CD4-positive, alpha-beta T cell (primary cell): ENCODE measurements at regions not wholly inside any gene's neighbourhood (a gene's known extent, or its start where the extent isn't known, plus 50 kb on each side); places are given as distances from the start of the nearest gene placed in this dataset.

Source experiments
- ATAC-seq: fragments of 200-7000 bp; cut with Tn5 transposase; one replicate; pipeline ENCODE4 v1.10.0; 2022; ENCODE audit warnings: mild to moderate bottlenecking; ENCODE audit not compliant: poor library complexity
- CTCF ChIA-PET: fragments of 350-600 bp; sonication (Branson Sonifier 250); formaldehyde crosslinking; loops from one replicate; lab custom pipeline; 2021; ENCODE audit warnings: antibody characterized with exemption, inconsistent platforms; lab: Charles Lee
- POLR2A ChIA-PET: fragments of 350-600 bp; sonication (Branson Sonifier 250); formaldehyde crosslinking; loops from one replicate; lab custom pipeline; 2021; ENCODE audit warnings: antibody characterized with exemption, inconsistent platforms; lab: Charles Lee
- DNase-seq, 14 experiments: peaks; one replicate each; pipeline ENCODE4 v3.0.0-alpha.2; 2013 to 2020; ENCODE audit warnings: mixed read lengths in 2 of 14
- H3K27ac ChIP-seq, 2 donors: one replicate each; pipeline versions ENCODE4 v1.5.1 to v1.7.0; 2013; ENCODE audit warnings: low read length in 2 of 2, low read depth in 1 of 2, mild to moderate bottlenecking in 1 of 2
- H3K27me3 ChIP-seq, 2 experiments: 1 replicate in 1 of 2; 2 replicates in 1 of 2; pipeline versions ENCODE4 v1.6.1 to v1.7.0; 2013; ENCODE audit warnings: low read length in 2 of 2, control low read depth in 1 of 2, mild to moderate bottlenecking in 1 of 2, moderate library complexity in 1 of 2; ENCODE audit not compliant: insufficient read depth in 2 of 2, control insufficient read depth in 1 of 2
- H3K36me3 ChIP-seq: one replicate; pipeline ENCODE4 v1.6.1; 2013; ENCODE audit warnings: low read length, control low read depth; ENCODE audit not compliant: insufficient read depth
- H3K4me1 ChIP-seq: one replicate; pipeline ENCODE4 v1.6.1; 2013; ENCODE audit warnings: low read length, control low read depth; ENCODE audit not compliant: insufficient read depth
- H3K4me3 ChIP-seq: one replicate; pipeline ENCODE4 v1.5.1; 2013; ENCODE audit warnings: mild to moderate bottlenecking, low read length, moderate library complexity
- H3K9me3 ChIP-seq, 2 experiments: 1 replicate in 1 of 2; 2 replicates in 1 of 2; pipeline versions ENCODE4 v1.6.1 to v1.7.0; 2013; ENCODE audit warnings: low read length in 2 of 2, mild to moderate bottlenecking in 2 of 2, control low read depth in 1 of 2, moderate library complexity in 1 of 2; ENCODE audit not compliant: control insufficient read depth in 1 of 2, insufficient read depth in 1 of 2
- H3K27ac Mint-ChIP-seq: one replicate; pipeline ENCODE4 v1.8.0; 2020; ENCODE audit warnings: mixed read lengths
- H3K27me3 Mint-ChIP-seq: one replicate; pipeline ENCODE4 v1.8.0; 2021; ENCODE audit warnings: mixed read lengths
- H3K36me3 Mint-ChIP-seq: one replicate; pipeline ENCODE4 v1.8.0; 2021; ENCODE audit warnings: low read depth, mixed read lengths
- H3K4me1 Mint-ChIP-seq: one replicate; pipeline ENCODE4 v1.8.0; 2021; ENCODE audit warnings: low read depth, mixed read lengths
- H3K4me3 Mint-ChIP-seq: one replicate; pipeline ENCODE4 v1.8.0; 2020; ENCODE audit warnings: mild to moderate bottlenecking, mixed read lengths
- H3K9me3 Mint-ChIP-seq: one replicate; pipeline ENCODE4 v1.8.0; 2020; ENCODE audit warnings: mixed read lengths
- intact Hi-C, 2 experiments: fragments of 100-400 bp; cut with DNase I in 1 of 2; cut with micrococcal nuclease in 1 of 2; formaldehyde crosslinking; loops; one replicate each; pipeline versions ENCODE4 v1.15.1 to v1.9.0; 2023 to 2025; cut with DNase I, micrococcal nuclease
- TF ChIP-seq, protein P1 (sequence below): fragments of 200-600 bp; IDR thresholded peaks from one replicate; pipeline ENCODE4 v1.8.0; 2022; ENCODE audit warnings: antibody characterized with exemption, mild to moderate bottlenecking

DNA sequence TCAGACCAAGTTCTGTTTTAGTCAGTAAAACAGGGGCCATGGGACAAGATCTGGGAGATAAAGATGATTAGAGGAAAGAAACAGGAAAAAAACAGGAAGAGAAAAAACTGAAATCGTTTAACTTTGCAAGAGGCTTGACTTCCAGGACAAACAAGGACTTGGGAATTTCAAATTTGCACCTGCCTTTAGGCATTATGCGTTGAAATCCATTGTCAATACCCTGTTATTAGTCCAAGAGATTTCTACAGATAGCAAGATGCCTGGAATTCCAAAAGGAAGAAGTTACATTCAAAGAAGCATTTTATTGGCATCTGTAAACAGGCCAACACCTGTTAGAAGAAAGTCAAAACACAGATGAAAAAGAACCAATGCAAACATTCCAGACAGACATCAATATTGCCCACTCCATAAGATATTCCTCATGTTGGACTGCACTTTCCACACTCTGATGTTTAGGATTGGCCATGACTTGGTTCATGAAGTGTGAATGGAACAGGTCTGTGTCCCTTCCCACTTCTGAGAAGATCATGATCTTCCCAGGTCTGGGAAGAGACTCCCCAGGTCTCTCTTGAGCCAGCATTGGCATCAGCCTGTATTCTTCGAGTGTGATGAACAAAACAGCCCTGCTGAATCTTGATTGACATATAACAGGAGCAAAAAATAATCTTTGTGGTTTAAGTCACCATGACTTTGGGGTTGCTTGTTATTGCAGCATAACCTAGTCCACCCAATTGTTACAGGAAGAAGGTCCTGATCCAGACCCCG is 181.4 kb upstream of the FN1 start:
- ChIA-PET CTCF (no interaction called here), POLR2A (no interaction called here)
- Mint-ChIP-seq H3K27ac (no peak overlapping the region), H3K9me3 (no peaks in the 10 kb centered on the region), H3K4me3 (no peak overlapping the region), H3K27me3 (peaks cover 26% of the 10 kb centered on the region), H3K4me1 (no peaks in the 10 kb centered on the region), H3K36me3 (no peaks in the 10 kb centered on the region)
- Histone ChIP-seq H3K27me3 (no peaks in the 10 kb centered on the region), H3K9me3 (no peaks in the 10 kb centered on the region), H3K4me1 (peaks cover 2% of the 10 kb centered on the region), H3K27ac (no peak overlapping the region), H3K4me3 (no peak overlapping the region), H3K36me3 (no peaks in the 10 kb centered on the region)
- DNase-seq, result no peak
- intact Hi-C loops, result no loop called here
- ATAC-seq, result no peak
- TF ChIP-seq, protein P1, sequence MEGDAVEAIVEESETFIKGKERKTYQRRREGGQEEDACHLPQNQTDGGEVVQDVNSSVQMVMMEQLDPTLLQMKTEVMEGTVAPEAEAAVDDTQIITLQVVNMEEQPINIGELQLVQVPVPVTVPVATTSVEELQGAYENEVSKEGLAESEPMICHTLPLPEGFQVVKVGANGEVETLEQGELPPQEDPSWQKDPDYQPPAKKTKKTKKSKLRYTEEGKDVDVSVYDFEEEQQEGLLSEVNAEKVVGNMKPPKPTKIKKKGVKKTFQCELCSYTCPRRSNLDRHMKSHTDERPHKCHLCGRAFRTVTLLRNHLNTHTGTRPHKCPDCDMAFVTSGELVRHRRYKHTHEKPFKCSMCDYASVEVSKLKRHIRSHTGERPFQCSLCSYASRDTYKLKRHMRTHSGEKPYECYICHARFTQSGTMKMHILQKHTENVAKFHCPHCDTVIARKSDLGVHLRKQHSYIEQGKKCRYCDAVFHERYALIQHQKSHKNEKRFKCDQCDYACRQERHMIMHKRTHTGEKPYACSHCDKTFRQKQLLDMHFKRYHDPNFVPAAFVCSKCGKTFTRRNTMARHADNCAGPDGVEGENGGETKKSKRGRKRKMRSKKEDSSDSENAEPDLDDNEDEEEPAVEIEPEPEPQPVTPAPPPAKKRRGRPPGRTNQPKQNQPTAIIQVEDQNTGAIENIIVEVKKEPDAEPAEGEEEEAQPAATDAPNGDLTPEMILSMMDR, result no peak

DNA sequence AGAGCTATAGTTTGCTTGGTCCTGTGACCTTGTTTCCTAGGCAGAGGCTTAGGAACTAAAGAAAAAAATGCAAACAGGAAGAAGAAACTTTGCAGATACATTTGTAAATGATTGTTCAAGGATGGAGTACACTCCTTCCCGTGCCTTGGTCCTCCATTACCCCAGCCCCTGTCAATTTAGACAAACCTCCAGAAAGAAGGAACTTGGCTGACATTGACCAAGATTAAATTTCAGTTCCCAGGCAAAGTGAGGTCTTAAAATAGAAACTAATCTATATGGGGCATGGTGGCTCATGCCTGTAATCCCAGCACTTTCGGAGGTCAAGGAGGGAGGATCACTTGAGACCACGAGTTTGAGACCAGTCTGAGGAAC is 179.9 kb upstream of the FN1 start:
- H3K27ac Mint-ChIP-seq, result no peak overlapping the region
- no peaks in the 10 kb centered on the region for H3K4me1 Mint-ChIP-seq
- no peaks in the 10 kb centered on the region for H3K36me3 ChIP-seq
- no peak for ATAC-seq
- peaks cover 2% of the 10 kb centered on the region for H3K4me1 ChIP-seq
- ChIA-PET CTCF (no interaction called here), POLR2A (no interaction called here)
- H3K36me3 Mint-ChIP-seq, result no peaks in the 10 kb centered on the region
- no peaks in the 10 kb centered on the region for H3K9me3 Mint-ChIP-seq
- no peak for DNase-seq
- H3K27me3 ChIP-seq, result no peaks in the 10 kb centered on the region
- H3K27me3 Mint-ChIP-seq, result peaks cover 22% of the 10 kb centered on the region
- no peaks in the 10 kb centered on the region for H3K9me3 ChIP-seq
- no peak overlapping the region for H3K4me3 Mint-ChIP-seq
- TF ChIP-seq, protein P1, result no peak
- intact Hi-C loops, result no loop called here
- H3K27ac ChIP-seq, result no peak overlapping the region
- no peak overlapping the region for H3K4me3 ChIP-seq

DNA sequence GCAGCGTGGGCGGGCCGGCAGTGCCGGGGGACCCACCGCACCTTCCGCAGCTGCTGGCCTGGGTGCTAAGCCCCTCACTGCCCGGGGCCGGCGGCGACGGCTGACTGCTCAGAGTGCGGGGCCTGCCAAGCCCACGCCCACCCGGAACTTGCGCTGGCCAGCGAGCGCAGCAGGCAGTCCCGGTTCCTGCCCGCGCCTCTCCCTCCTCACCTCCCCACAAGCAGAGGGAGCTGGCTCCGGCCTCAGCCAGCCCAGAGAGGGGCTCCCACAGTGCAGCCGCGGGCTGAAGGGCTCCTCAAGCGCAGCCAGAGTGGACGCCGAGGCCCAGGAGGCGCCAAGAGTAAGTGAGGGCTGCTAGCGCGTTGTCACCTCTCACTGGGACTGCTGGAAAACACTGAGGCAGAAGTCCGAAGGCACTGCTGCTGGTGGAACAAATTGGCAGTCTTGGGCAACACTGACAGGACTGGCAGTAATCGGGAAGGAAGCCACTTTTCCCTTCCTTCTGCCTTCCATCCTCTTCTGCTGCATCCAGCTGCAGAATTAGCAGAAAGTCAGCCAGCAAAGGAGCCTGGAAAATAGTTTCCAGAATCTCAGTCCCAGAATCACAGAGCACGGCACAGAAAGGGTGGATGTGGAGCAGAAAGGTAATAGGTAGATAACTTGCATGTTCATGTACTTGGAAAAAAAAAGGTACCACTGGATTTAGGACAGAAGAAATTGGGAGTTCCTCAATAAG is 179.4 kb upstream of the FN1 start:
- Histone ChIP-seq H3K36me3 (no peaks in the 10 kb centered on the region), H3K27ac (no peak overlapping the region), H3K4me3 (no peak overlapping the region), H3K9me3 (no peaks in the 10 kb centered on the region), H3K4me1 (peaks cover 2% of the 10 kb centered on the region), H3K27me3 (no peaks in the 10 kb centered on the region)
- DNase-seq (no peak), ATAC-seq (no peak)
- H3K36me3 Mint-ChIP-seq, result no peaks in the 10 kb centered on the region
- H3K4me3 Mint-ChIP-seq, result no peak overlapping the region
- no peaks in the 10 kb centered on the region for H3K9me3 Mint-ChIP-seq
- peaks cover 16% of the 10 kb centered on the region for H3K27me3 Mint-ChIP-seq
- no peaks in the 10 kb centered on the region for H3K4me1 Mint-ChIP-seq
- H3K27ac Mint-ChIP-seq, result no peak overlapping the region
- ChIA-PET CTCF (no interaction called here), POLR2A (no interaction called here)
- intact Hi-C loops, result no loop called here
- TF ChIP-seq, protein P1, result no peak
